ENCODE measurements at regions not wholly inside any gene's neighbourhood (a gene's known extent, or its start where the extent isn't known, plus 50 kb on each side); places are given as distances from the start of the nearest gene placed in this dataset.

DNA sequence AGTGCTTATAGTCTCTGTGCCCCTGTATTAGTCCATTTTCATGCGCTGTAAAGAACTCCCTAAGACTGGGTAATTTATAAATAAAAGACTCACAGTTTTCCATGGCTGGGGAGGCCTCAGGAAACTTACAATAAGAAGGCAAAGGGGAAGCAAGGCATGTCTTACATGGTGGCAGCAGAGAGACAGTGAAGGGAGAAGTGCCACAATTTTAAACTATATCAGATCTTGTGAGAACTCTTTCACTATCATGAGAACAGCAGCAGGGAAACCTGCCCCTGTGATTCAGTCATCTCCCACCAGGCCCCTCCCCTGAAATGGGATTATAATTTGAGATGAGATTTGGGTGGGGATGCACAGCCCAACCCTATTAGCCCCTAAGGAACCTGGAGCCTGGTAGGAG, 243.2 kb downstream of the EDEM1 start:
- Histone ChIP-seq H3K4me3 (ENCODE audit: low read depth, low read length) (no peak overlapping the region), H3K27me3 (ENCODE audit: insufficient read depth, low read depth, severe bottlenecking) (peaks cover 56% of the 10 kb centered on the region), H3K27ac (no peak overlapping the region), H3K9me3 (ENCODE audit: severe bottlenecking) (no peaks in the 10 kb centered on the region), H3K36me3 (no peaks in the 10 kb centered on the region)
- TF ChIP-seq, protein P1, sequence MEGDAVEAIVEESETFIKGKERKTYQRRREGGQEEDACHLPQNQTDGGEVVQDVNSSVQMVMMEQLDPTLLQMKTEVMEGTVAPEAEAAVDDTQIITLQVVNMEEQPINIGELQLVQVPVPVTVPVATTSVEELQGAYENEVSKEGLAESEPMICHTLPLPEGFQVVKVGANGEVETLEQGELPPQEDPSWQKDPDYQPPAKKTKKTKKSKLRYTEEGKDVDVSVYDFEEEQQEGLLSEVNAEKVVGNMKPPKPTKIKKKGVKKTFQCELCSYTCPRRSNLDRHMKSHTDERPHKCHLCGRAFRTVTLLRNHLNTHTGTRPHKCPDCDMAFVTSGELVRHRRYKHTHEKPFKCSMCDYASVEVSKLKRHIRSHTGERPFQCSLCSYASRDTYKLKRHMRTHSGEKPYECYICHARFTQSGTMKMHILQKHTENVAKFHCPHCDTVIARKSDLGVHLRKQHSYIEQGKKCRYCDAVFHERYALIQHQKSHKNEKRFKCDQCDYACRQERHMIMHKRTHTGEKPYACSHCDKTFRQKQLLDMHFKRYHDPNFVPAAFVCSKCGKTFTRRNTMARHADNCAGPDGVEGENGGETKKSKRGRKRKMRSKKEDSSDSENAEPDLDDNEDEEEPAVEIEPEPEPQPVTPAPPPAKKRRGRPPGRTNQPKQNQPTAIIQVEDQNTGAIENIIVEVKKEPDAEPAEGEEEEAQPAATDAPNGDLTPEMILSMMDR (IDR thresholded peaks at IDR 0.05; ENCODE audit: low read depth, low read length) = no peak
- no peak for DNase-seq

DNA sequence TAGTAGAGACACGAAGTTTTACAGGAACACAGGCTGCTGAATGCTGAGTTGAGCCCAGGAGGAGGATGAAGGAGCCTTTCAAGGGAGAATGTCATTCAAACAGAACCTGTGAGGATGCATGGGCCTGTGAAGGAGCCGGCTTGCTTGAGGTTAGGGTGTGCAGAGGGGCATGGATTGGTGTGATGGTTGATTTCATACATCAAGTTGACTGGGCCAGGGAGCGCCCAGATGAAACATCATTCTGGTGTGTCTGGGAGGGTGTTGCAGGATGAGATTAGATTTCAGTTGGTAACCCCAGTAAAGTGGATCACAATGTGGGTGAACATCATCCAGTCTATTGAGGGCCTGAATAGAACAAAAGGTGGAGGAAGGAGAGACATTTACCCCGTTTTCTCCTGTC, 243.6 kb downstream of the EDEM1 start:
- Histone ChIP-seq H3K9me3 (ENCODE audit: severe bottlenecking) (no peaks in the 10 kb centered on the region), H3K4me3 (ENCODE audit: low read depth, low read length) (no peak overlapping the region), H3K27ac (no peak overlapping the region), H3K36me3 (no peaks in the 10 kb centered on the region), H3K27me3 (ENCODE audit: insufficient read depth, low read depth, severe bottlenecking) (peaks cover 60% of the 10 kb centered on the region)
- TF ChIP-seq, protein P1 (IDR thresholded peaks at IDR 0.05; ENCODE audit: low read depth, low read length) = no peak
- DNase-seq = no peak

DNA sequence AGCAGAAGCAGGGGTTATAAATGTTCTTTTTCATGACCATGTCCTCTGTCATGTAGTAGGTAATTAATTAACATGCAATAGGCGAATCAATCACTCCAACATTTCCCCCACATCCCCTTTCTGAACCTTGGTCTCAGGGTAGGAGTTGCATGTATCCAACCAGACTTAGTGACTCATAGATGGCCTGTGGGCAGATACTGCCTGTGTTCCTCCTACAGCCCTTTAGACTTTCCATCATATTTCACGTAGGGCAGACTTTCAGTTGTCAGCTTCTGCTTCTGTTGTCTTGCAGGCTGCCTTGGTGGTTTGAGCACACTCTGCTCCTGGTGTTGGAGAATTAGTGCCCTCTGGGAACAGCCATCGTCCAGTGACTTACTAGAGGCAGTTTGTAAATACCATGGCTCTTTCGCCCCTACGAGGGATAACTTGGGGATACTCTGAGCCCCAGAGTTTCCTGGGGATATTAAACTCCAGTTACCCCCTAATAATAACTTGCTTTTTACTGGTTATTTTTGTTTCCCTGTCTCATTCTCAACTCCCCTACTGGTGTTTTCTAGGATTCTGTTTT, 244.4 kb downstream of the EDEM1 start:
- TF ChIP-seq, protein P1 (IDR thresholded peaks at IDR 0.05; ENCODE audit: low read depth, low read length) = no peak
- Histone ChIP-seq H3K9me3 (ENCODE audit: severe bottlenecking) (no peaks in the 10 kb centered on the region), H3K36me3 (no peaks in the 10 kb centered on the region), H3K27me3 (ENCODE audit: insufficient read depth, low read depth, severe bottlenecking) (peaks cover 58% of the 10 kb centered on the region), H3K4me3 (ENCODE audit: low read depth, low read length) (no peak overlapping the region), H3K27ac (no peak overlapping the region)
- no peak for DNase-seq

DNA sequence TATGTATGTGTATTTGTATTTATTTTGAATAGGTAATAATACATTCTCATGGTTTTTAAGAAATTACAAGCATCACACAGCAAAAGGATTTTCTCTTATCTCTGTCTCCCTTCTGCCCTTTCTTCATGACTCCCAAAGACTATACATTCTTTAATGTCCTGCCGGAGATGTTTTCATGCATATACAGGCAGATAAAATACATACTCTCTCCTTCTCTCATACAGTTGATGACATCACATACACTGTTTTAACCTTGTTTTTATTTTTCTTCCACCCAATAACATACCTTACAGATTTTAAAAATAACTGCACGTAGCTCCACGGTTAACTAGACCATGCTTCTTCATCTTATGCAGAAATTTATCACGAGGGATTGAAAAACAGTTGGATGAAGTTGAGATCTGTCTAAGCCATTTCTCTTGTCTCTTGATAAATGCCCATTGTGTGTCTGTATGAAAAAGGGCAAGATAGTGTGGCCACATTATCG, 249.8 kb downstream of the EDEM1 start:
- Histone ChIP-seq H3K9me3 (ENCODE audit: severe bottlenecking) (no peaks in the 10 kb centered on the region), H3K27ac (no peak overlapping the region), H3K27me3 (ENCODE audit: insufficient read depth, low read depth, severe bottlenecking) (peaks cover 43% of the 10 kb centered on the region), H3K36me3 (no peaks in the 10 kb centered on the region), H3K4me3 (ENCODE audit: low read depth, low read length) (no peak overlapping the region)
- DNase-seq = no peak
- TF ChIP-seq, protein P1 (IDR thresholded peaks at IDR 0.05; ENCODE audit: low read depth, low read length) = no peak

DNA sequence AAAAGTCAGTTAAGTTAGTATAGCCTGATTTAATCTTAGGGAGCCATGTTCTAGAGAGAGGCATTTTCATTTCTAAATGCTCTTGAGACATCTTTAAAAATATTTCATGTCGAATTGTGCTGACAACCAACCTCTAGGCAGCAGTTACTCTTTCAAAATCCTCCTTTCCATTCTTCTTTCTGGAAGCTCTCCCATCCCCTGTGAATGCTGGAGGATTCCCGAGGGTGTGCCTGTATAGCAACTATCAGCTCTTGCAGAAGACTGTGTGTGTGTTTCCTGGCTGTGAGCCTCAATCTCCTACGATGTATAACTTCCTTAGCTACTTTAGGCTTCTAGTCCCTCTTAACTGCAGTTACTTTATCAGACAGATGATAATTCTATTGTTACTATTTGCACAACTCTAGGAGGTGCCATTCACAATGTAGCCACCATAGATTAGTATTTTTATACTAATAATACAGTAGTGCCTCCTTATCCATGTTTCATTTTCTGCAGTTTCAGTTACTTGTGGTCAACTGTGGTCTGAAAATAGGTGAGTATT, 250.3 kb downstream of the EDEM1 start:
- Histone ChIP-seq H3K27ac (no peak overlapping the region), H3K27me3 (ENCODE audit: insufficient read depth, low read depth, severe bottlenecking) (peaks cover 39% of the 10 kb centered on the region), H3K4me3 (ENCODE audit: low read depth, low read length) (no peak overlapping the region), H3K36me3 (no peaks in the 10 kb centered on the region), H3K9me3 (ENCODE audit: severe bottlenecking) (no peaks in the 10 kb centered on the region)
- no peak for DNase-seq
- TF ChIP-seq, protein P1 (IDR thresholded peaks at IDR 0.05; ENCODE audit: low read depth, low read length) = no peak

DNA sequence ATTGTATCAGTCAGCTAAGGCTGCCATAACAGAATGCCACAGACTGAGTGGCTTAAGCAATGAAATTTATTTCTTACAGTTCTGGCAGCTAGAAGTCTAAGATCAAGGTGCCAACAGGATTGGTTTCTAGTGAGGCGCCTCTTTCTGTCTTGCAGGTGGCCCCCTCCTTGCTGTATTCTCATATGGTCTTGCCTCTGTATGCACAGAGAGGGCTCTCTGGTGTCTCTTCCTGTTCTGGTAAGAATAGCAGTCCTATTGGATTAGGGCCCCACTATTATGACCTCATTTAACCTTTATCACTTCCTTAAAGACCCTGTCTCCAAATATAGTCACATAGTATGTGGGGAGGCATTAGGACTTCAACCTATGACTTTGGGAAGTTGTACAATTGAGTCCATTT, 253.9 kb downstream of the EDEM1 start:
- no peak for DNase-seq
- TF ChIP-seq, protein P1 (IDR thresholded peaks at IDR 0.05; ENCODE audit: low read depth, low read length) = no peak
- no peak overlapping the region for H3K27ac ChIP-seq
- no peak overlapping the region for H3K4me3 ChIP-seq (ENCODE audit: low read depth, low read length)
- no peaks in the 10 kb centered on the region for H3K36me3 ChIP-seq
- peaks cover 29% of the 10 kb centered on the region for H3K27me3 ChIP-seq (ENCODE audit: insufficient read depth, low read depth, severe bottlenecking)
- peaks cover 4% of the 10 kb centered on the region for H3K9me3 ChIP-seq (ENCODE audit: severe bottlenecking)

Measured in WERI-Rb-1 (cell line).